WTC11 (cell line): ENCODE measurements at regions not wholly inside any gene's neighbourhood (a gene's known extent, or its start where the extent isn't known, plus 50 kb on each side); places are given as distances from the start of the nearest gene placed in this dataset.
"Not testable (repeated sequence)": the region's sequence is repeated elsewhere in the genome, so short reads cannot be mapped to it uniquely, and the experiment has no call there.

Source experiments
- CTCF ChIP-seq: fragments of 200-600 bp; IDR thresholded peaks from 2 replicates; pipeline ENCODE4 v1.8.0; 2022; ENCODE audit warnings: antibody characterized with exemption
- JUN ChIP-seq: sonication (generic); formaldehyde crosslinking; IDR thresholded peaks from 2 replicates; pipeline ENCODE4 v1.8.0; 2023; ENCODE audit warnings: mild to moderate bottlenecking, missing genetic modification reagents
- MAX ChIP-seq: sonication (generic); formaldehyde crosslinking; IDR thresholded peaks from 2 replicates; pipeline ENCODE4 v1.8.0; 2022; ENCODE audit warnings: mild to moderate bottlenecking, missing genetic modification reagents
- MLX ChIP-seq: sonication (generic); formaldehyde crosslinking; IDR thresholded peaks from 2 replicates; pipeline ENCODE4 v1.8.1; 2023; ENCODE audit warnings: mild to moderate bottlenecking, missing genetic modification reagents, moderate library complexity
- USF2 ChIP-seq: sonication (generic); formaldehyde crosslinking; IDR thresholded peaks from 2 replicates; pipeline ENCODE4 v1.8.1; 2023; ENCODE audit warnings: mild to moderate bottlenecking, missing genetic modification reagents, moderate library complexity

GRCh38 chr9:65414249-65414648, 129.2 kb upstream of the FOXD4L5 start:
- not testable (repeated sequence) for TF ChIP-seq JUN; CTCF; USF2 (CRISPR knock-in tag); MLX (CRISPR knock-in tag); MAX
